Endodermal cell (in vitro differentiated cells): ENCODE measurements at regions not wholly inside any gene's neighbourhood (a gene's known extent, or its start where the extent isn't known, plus 50 kb on each side); places are given as distances from the start of the nearest gene placed in this dataset.

Source experiments
- DNase-seq: peaks from one replicate; pipeline ENCODE4 v3.0.0-alpha.2; 2017
- H3K27ac ChIP-seq: 2 replicates; pipeline ENCODE4 v1.5.1; 2013; ENCODE audit warnings: mild to moderate bottlenecking, low read depth, low read length, moderate library complexity
- H3K27me3 ChIP-seq: 2 replicates; pipeline ENCODE4 v1.6.1; 2013; ENCODE audit warnings: mild to moderate bottlenecking, low read length, moderate library complexity; ENCODE audit not compliant: insufficient read depth, control insufficient read depth, poor library complexity, severe bottlenecking
- H3K36me3 ChIP-seq: 2 replicates; pipeline ENCODE4 v1.7.0; 2013; ENCODE audit warnings: mild to moderate bottlenecking, low read length, moderate library complexity; ENCODE audit not compliant: control insufficient read depth, insufficient read depth
- H3K4me1 ChIP-seq: one replicate; pipeline ENCODE4 v1.7.0; 2013; ENCODE audit warnings: low read length; ENCODE audit not compliant: control insufficient read depth, insufficient read depth
- H3K4me3 ChIP-seq: 2 replicates; pipeline ENCODE4 v1.5.1; 2013; ENCODE audit warnings: mild to moderate bottlenecking, low read length, moderate library complexity
- H3K9ac ChIP-seq: 2 replicates; pipeline ENCODE4 v1.6.1; 2013; ENCODE audit warnings: mild to moderate bottlenecking, low read length, moderate library complexity; ENCODE audit not compliant: poor library complexity, severe bottlenecking; ENCODE audit errors: extremely low read depth
- H3K9me3 ChIP-seq: 2 replicates; pipeline ENCODE4 v1.6.1; 2013; ENCODE audit warnings: mild to moderate bottlenecking, low read length, moderate library complexity; ENCODE audit not compliant: control insufficient read depth
- H3K27ac Mint-ChIP-seq: 2 replicates; pipeline ENCODE4 v1.8.0; 2020; ENCODE audit warnings: mixed read lengths
- H3K27me3 Mint-ChIP-seq: 2 replicates; pipeline ENCODE4 v1.8.0; 2021; ENCODE audit warnings: mild to moderate bottlenecking, mixed read lengths; ENCODE audit not compliant: insufficient read depth
- H3K36me3 Mint-ChIP-seq: 2 replicates; pipeline ENCODE4 v1.8.0; 2020; ENCODE audit warnings: low read depth, mixed read lengths
- H3K4me1 Mint-ChIP-seq: 2 replicates; pipeline ENCODE4 v1.8.0; 2020; ENCODE audit warnings: mixed read lengths
- H3K4me3 Mint-ChIP-seq: 2 replicates; pipeline ENCODE4 v1.8.0; 2020; ENCODE audit warnings: mild to moderate bottlenecking, moderate library complexity, mixed read lengths
- H3K9me3 Mint-ChIP-seq: 2 replicates; pipeline ENCODE4 v1.8.0; 2020; ENCODE audit warnings: mild to moderate bottlenecking, mixed read lengths
- CTCF ChIP-seq: fragments of 200-600 bp; sonication (generic); conservative IDR thresholded peaks from 2 replicates; pipeline ENCODE4 v1.5.0; 2021; ENCODE audit warnings: antibody characterized with exemption, mild to moderate bottlenecking
- WGBS, 2 experiments: methylation state at CpG; one replicate each; pipeline versions ENCODE4 v1.1.5 to v1.1.7; 2013; ENCODE audit warnings: missing lambda C conversion rate in 2 of 2, mixed read lengths in 1 of 2; ENCODE audit not compliant: insufficient coverage in 1 of 2, insufficient read length in 1 of 2; 5-methylcytosine and 5-hydroxymethylcytosine counted together

DNA sequence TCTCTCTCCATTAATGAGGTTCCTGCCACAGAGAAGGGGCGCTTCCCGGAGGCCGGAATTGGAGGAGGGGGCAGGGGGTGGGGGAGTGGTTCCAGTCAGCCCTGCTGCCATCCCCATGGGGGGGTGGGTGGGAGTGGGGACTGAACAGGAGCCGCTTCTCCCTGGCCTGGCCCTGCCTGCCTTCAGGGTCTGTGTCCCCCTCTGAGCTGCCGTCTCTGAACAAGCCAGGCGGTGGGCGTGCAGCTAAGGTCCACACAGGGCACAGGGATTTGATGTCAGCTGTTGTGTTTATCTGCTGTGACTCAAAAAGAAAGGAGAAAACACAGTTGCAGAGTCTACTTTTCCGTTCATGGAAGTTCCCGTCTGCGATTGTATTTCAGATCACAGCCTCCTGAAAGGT is 141.5 kb upstream of the PCBD1 start:
- TF ChIP-seq CTCF = no peak
- Mint-ChIP-seq H3K27me3 (no peaks in the 10 kb centered on the region), H3K4me3 (no peak overlapping the region), H3K36me3 (no peaks in the 10 kb centered on the region), H3K4me1 (no peaks in the 10 kb centered on the region), H3K27ac (no peak overlapping the region), H3K9me3 (no peaks in the 10 kb centered on the region)
- no peaks in the 10 kb centered on the region for H3K36me3 ChIP-seq
- no peaks in the 10 kb centered on the region for H3K4me1 ChIP-seq
- no peak overlapping the region for H3K9ac ChIP-seq
- no peaks in the 10 kb centered on the region for H3K9me3 ChIP-seq
- no peak for DNase-seq
- H3K27me3 ChIP-seq = no peaks in the 10 kb centered on the region
- no peak overlapping the region for H3K4me3 ChIP-seq
- WGBS, 2 experiments = 84 to 88% methylated on average over 6 to 7 of the region's 10 CpGs
- H3K27ac ChIP-seq = no peak overlapping the region

GRCh38 chr10:71031026-71031425 is 142.7 kb upstream of the PCBD1 start:
- no peaks in the 10 kb centered on the region for H3K27me3 Mint-ChIP-seq
- DNase-seq = no peak
- H3K9me3 Mint-ChIP-seq = no peaks in the 10 kb centered on the region
- no peaks in the 10 kb centered on the region for H3K36me3 Mint-ChIP-seq
- H3K9me3 ChIP-seq = no peaks in the 10 kb centered on the region
- H3K4me3 ChIP-seq = no peak overlapping the region
- no peak overlapping the region for H3K27ac ChIP-seq
- H3K4me1 Mint-ChIP-seq = no peaks in the 10 kb centered on the region
- TF ChIP-seq CTCF = no peak
- no peaks in the 10 kb centered on the region for H3K27me3 ChIP-seq
- H3K9ac ChIP-seq = no peak overlapping the region
- H3K4me1 ChIP-seq = no peaks in the 10 kb centered on the region
- no peak overlapping the region for H3K4me3 Mint-ChIP-seq
- H3K36me3 ChIP-seq = no peaks in the 10 kb centered on the region
- H3K27ac Mint-ChIP-seq = no peak overlapping the region
- 88 to 91% methylated on average over 4 of the region's 4 CpGs for WGBS, 2 experiments

GRCh38 chr10:71031603-71032002 is 143.2 kb upstream of the PCBD1 start:
- DNase-seq = no peak
- Histone ChIP-seq H3K27ac (no peak overlapping the region), H3K4me1 (no peaks in the 10 kb centered on the region), H3K9me3 (no peaks in the 10 kb centered on the region), H3K36me3 (no peaks in the 10 kb centered on the region), H3K4me3 (no peak overlapping the region), H3K9ac (no peak overlapping the region), H3K27me3 (no peaks in the 10 kb centered on the region)
- no peak for TF ChIP-seq CTCF
- whole genome bisulfite sequencing, 2 experiments = 64% methylated on average over 2 of the region's 2 CpGs; no CpG with 5 or more reads in 1 of the 2 experiments
- H3K4me3 Mint-ChIP-seq = no peak overlapping the region
- H3K27ac Mint-ChIP-seq = no peak overlapping the region
- H3K36me3 Mint-ChIP-seq = no peaks in the 10 kb centered on the region
- H3K4me1 Mint-ChIP-seq = no peaks in the 10 kb centered on the region
- H3K27me3 Mint-ChIP-seq = no peaks in the 10 kb centered on the region
- no peaks in the 10 kb centered on the region for H3K9me3 Mint-ChIP-seq
